Nephron progenitor cell (in vitro differentiated cells): ENCODE measurements at regions not wholly inside any gene's neighbourhood (a gene's known extent, or its start where the extent isn't known, plus 50 kb on each side); places are given as distances from the start of the nearest gene placed in this dataset.
A peak's percentile ranks its signal among the peaks of the same experiment; 100 is the strongest.

Source experiments
- DNase-seq: peaks from one replicate; pipeline ENCODE4 v3.0.0; 2021
- H3K27ac Mint-ChIP-seq: 2 replicates; pipeline ENCODE4 v1.8.0; 2021; ENCODE audit warnings: mild to moderate bottlenecking, moderate library complexity, mixed read lengths
- H3K27me3 Mint-ChIP-seq: 2 replicates; pipeline ENCODE4 v1.8.0; 2021; ENCODE audit warnings: mild to moderate bottlenecking, low read depth, mixed read lengths; ENCODE audit not compliant: poor library complexity
- H3K36me3 Mint-ChIP-seq: 2 replicates; pipeline ENCODE4 v1.8.0; 2021; ENCODE audit warnings: low read depth, mixed read lengths
- H3K4me1 Mint-ChIP-seq: 2 replicates; pipeline ENCODE4 v1.8.0; 2021; ENCODE audit warnings: mixed read lengths
- H3K4me3 Mint-ChIP-seq: 2 replicates; pipeline ENCODE4 v1.8.0; 2021; ENCODE audit warnings: mild to moderate bottlenecking, moderate library complexity, mixed read lengths
- H3K9me3 Mint-ChIP-seq: 2 replicates; pipeline ENCODE4 v1.8.0; 2021; ENCODE audit warnings: mild to moderate bottlenecking, moderate library complexity, mixed read lengths
- TF ChIP-seq, protein P1 (sequence below): fragments of 200-600 bp; sonication (generic); IDR thresholded peaks from 2 replicates; pipeline ENCODE4 v1.5.0; 2021; ENCODE audit warnings: antibody characterized with exemption

DNA sequence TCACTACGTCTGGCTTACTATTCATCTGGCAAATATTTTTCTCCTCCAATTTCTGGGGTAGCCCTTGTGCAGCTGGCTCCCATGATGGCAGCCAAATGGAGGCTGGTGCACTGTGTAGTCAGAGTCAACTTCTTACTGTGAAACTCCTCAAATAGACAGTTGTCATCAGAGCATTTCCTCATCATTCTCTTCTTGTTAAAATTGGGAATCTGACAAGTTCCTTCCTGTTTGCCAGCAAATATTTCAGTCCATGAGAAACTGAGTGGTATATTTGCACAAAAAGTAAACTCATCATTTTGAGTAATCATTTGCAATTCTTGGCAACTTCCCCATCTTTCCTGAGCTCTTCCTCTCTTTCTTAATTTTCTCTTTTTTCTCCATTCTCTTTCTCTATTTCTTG is 394.9 kb upstream of the RGS17 start:
- H3K4me1 Mint-ChIP-seq, result no peaks in the 10 kb centered on the region
- H3K27me3 Mint-ChIP-seq, result peaks cover 10% of the 10 kb centered on the region
- H3K36me3 Mint-ChIP-seq, result no peaks in the 10 kb centered on the region
- H3K9me3 Mint-ChIP-seq, result peaks cover 15% of the 10 kb centered on the region
- H3K27ac Mint-ChIP-seq, result no peak overlapping the region
- TF ChIP-seq, protein P1, sequence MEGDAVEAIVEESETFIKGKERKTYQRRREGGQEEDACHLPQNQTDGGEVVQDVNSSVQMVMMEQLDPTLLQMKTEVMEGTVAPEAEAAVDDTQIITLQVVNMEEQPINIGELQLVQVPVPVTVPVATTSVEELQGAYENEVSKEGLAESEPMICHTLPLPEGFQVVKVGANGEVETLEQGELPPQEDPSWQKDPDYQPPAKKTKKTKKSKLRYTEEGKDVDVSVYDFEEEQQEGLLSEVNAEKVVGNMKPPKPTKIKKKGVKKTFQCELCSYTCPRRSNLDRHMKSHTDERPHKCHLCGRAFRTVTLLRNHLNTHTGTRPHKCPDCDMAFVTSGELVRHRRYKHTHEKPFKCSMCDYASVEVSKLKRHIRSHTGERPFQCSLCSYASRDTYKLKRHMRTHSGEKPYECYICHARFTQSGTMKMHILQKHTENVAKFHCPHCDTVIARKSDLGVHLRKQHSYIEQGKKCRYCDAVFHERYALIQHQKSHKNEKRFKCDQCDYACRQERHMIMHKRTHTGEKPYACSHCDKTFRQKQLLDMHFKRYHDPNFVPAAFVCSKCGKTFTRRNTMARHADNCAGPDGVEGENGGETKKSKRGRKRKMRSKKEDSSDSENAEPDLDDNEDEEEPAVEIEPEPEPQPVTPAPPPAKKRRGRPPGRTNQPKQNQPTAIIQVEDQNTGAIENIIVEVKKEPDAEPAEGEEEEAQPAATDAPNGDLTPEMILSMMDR, result no peak
- no peak for DNase-seq
- no peak overlapping the region for H3K4me3 Mint-ChIP-seq

DNA sequence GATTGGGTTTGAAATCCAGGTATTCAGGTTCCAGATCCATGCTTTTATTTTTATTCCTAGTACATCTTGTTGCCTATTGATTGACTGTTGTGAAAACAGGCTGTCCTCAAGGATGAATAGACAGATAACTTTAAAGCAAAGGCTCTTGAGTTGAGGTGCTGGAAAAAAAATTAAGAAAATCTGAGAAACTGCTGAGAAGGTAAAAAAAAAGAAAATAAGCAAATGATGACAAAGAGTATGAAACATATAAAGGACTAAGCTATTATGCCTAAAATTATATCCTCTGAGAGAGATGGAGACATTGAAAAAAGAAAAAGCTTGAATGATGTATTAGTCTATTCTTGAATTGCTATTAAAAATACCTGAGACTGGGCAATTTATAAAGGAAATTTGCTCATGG is 392.3 kb upstream of the RGS17 start:
- peaks cover 29% of the 10 kb centered on the region for H3K9me3 Mint-ChIP-seq
- TF ChIP-seq, protein P1, result no peak
- no peak overlapping the region for H3K27ac Mint-ChIP-seq
- H3K27me3 Mint-ChIP-seq, result peaks cover 10% of the 10 kb centered on the region
- H3K4me1 Mint-ChIP-seq, result no peaks in the 10 kb centered on the region
- H3K36me3 Mint-ChIP-seq, result no peaks in the 10 kb centered on the region
- no peak overlapping the region for H3K4me3 Mint-ChIP-seq
- DNase-seq, result no peak

DNA sequence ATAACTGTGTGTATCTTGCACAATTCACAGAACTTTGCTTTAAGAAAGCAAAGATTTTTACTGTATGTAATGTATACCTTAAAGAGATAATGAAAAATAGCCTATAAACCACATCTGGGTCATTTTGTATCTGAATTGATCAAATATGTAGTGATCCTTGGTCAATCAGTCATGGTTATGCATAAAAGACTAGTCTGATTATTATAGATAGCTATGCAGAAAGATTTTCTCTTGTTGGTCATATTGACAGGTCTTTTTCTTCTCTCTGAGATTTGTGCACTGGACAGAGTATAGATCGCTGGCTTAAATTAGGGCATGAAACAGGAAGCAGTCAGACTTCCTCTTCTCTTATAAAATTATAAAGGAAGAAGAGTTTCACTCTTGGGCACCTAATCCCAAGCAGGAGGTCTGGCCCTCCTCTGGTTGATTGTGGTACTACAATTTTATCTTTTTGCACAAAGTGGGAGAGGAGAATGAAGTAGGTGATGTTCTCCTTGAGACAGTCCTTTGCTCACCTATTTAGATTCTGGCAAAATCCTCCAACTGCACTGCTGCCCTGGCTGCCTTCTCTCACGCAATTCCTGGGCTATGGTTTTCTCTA is 380.9 kb upstream of the RGS17 start:
- Mint-ChIP-seq H3K4me1 (no peaks in the 10 kb centered on the region), H3K27ac (peak overlapping the region; percentile 28), H3K36me3 (no peaks in the 10 kb centered on the region), H3K27me3 (peaks cover 4% of the 10 kb centered on the region), H3K4me3 (no peak overlapping the region), H3K9me3 (no peaks in the 10 kb centered on the region)
- TF ChIP-seq, protein P1, result peak; percentile 74
- DNase-seq, result peak; percentile 23

DNA sequence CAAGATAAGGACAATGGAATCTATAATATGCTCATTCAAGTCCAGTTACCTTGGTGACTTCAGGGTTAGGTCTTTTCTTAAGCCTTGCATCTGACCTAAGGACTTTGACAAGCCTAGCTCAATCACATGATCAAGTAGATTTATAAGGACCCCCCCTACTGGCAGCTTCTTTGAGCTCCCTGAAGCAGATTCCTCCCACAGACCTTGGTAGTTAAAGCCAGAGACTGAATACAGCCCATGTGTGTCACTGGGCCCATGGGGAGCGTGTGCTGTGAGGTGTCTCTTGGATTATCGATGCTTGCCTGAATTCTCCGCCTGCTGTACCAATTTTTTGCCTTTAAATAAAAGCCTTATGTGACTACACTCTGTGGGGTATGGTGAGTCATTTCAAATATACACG is 372.7 kb upstream of the RGS17 start:
- Mint-ChIP-seq H3K36me3 (no peaks in the 10 kb centered on the region), H3K4me1 (no peaks in the 10 kb centered on the region), H3K9me3 (no peaks in the 10 kb centered on the region), H3K27ac (no peak overlapping the region), H3K27me3 (peaks cover 7% of the 10 kb centered on the region), H3K4me3 (no peak overlapping the region)
- peak; percentile 13 for DNase-seq
- TF ChIP-seq, protein P1, result no peak

DNA sequence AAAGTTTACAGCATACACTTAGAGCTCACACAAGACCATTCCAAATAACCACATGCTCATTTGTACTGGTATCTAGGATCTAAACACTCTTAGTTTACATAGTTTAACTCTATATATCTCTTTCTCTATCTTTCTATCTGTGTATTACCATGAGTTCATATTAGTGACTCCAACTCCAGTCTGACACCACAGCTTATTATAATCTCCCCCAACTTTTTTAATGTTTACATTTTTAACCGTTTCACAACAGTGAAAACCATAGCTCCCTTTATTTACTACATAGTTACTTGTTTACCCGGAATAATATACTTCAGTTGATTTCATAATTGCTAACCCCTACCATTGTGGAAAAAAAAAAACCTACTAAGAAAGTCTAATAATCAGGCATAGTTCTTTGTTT is 362.4 kb upstream of the RGS17 start:
- Mint-ChIP-seq H3K4me3 (no peak overlapping the region), H3K9me3 (peaks cover 13% of the 10 kb centered on the region)

DNA sequence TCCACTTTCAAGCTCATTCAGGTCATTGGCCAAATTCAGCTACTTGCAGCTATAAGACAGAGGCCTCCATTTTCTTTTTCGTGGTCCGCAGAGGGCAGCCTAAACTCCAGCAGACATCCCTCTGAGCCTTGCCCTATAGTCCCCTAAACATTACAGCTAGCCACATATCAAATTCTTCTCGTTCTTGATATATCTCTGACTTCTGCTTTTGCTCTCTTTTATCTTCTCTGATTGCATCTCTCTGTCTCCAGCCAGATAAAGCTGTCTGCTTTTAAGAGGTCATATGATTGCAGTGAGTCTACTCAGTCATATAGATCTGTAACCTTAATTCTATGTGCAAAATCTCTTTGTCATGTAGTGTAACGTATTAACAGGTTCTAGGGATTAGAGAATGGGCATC is 358.4 kb upstream of the RGS17 start:
- no peak for DNase-seq
- Mint-ChIP-seq H3K4me3 (no peak overlapping the region), H3K9me3 (peaks cover 15% of the 10 kb centered on the region), H3K4me1 (peaks cover 8% of the 10 kb centered on the region), H3K27me3 (no peaks in the 10 kb centered on the region), H3K36me3 (no peaks in the 10 kb centered on the region), H3K27ac (no peak overlapping the region)
- TF ChIP-seq, protein P1, result no peak

More for the DNA sequence above, 362.4 kb upstream of the RGS17 start:
- Mint-ChIP-seq H3K27me3 (no peaks in the 10 kb centered on the region), H3K36me3 (no peaks in the 10 kb centered on the region), H3K27ac (no peak overlapping the region), H3K4me1 (peaks cover 8% of the 10 kb centered on the region)
- TF ChIP-seq, protein P1, result no peak
- no peak for DNase-seq
